ENCODE measurements at regions not wholly inside any gene's neighbourhood (a gene's known extent, or its start where the extent isn't known, plus 50 kb on each side); places are given as distances from the start of the nearest gene placed in this dataset.

DNA sequence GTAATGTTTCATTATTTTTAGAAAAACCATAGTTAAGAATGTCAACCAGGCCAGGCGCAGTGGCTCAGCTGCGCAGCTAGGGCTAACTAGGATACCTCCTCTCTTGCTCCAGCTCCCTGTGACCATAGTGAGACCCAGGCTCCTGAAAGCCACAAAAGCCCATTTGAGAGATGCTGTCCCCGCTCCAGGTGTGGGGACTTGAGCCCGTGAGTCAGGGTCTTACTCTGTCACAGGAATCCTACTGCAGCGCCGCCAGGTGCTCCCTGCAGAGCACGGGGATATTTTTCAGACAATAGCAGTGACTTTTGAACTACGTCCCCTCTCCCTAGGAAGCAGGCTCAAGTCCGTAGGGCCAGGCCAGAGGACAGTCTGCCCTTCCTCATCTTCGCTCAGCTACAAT is 75.6 kb upstream of the NRBF2 start:
- Histone ChIP-seq H3K9me1 (ENCODE audit: control insufficient read depth, extremely low read depth, insufficient read depth, low read length) (no peaks in the 10 kb centered on the region), H3K27me3 (ENCODE audit: control insufficient read depth, extremely low read depth, insufficient read depth, low read length) (no peaks in the 10 kb centered on the region), H3K9ac (ENCODE audit: control insufficient read depth, extremely low read depth, insufficient read depth, low read length) (no peak overlapping the region), H3K79me2 (ENCODE audit: control insufficient read depth, insufficient read depth, low read length) (no peaks in the 10 kb centered on the region), H3K4me2 (ENCODE audit: control insufficient read depth, extremely low read depth, insufficient read depth, low read depth, low read length) (no peak overlapping the region), H4K20me1 (ENCODE audit: control insufficient read depth, extremely low read depth, insufficient read depth, low read length) (no peaks in the 10 kb centered on the region), H3K4me1 (ENCODE audit: control insufficient read depth, extremely low read depth, insufficient read depth, low read length) (no peaks in the 10 kb centered on the region), H3K4me3 (ENCODE audit: control insufficient read depth in 2 of 3, extremely low read depth in 1 of 3, insufficient read depth in 2 of 3, low read depth in 1 of 3, low read length in 3 of 3) (no peak overlapping the region), H3K9me3 (ENCODE audit: control insufficient read depth, low read depth, low read length) (no peaks in the 10 kb centered on the region), H3K36me3 (ENCODE audit: control insufficient read depth in 2 of 2, extremely low read depth in 1 of 2, insufficient read depth in 2 of 2, low read length in 2 of 2) (no peaks in the 10 kb centered on the region), H3K27ac (ENCODE audit: control insufficient read depth, insufficient read depth, low read length) (no peak overlapping the region), H2AFZ (ENCODE audit: control insufficient read depth, low read length) (no peak overlapping the region)
- dilution Hi-C loops (cut with MboI; ENCODE audit: extremely low pct_ligation_motif_present, low sequenced_read_pairs) = no loop called here
- DNase-seq (ENCODE audit: low read depth, low spot score) (no peak), FAIRE-seq (no peak)
- no peak for TF ChIP-seq EZH2 (IDR thresholded peaks at IDR 0.05; ENCODE audit: low read length)
- TF ChIP-seq, protein P1, sequence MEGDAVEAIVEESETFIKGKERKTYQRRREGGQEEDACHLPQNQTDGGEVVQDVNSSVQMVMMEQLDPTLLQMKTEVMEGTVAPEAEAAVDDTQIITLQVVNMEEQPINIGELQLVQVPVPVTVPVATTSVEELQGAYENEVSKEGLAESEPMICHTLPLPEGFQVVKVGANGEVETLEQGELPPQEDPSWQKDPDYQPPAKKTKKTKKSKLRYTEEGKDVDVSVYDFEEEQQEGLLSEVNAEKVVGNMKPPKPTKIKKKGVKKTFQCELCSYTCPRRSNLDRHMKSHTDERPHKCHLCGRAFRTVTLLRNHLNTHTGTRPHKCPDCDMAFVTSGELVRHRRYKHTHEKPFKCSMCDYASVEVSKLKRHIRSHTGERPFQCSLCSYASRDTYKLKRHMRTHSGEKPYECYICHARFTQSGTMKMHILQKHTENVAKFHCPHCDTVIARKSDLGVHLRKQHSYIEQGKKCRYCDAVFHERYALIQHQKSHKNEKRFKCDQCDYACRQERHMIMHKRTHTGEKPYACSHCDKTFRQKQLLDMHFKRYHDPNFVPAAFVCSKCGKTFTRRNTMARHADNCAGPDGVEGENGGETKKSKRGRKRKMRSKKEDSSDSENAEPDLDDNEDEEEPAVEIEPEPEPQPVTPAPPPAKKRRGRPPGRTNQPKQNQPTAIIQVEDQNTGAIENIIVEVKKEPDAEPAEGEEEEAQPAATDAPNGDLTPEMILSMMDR (optimal IDR thresholded peaks at IDR 0.05 in 1 of 3, IDR thresholded peaks at IDR 0.05 in 1 of 3, conservative IDR thresholded peaks at IDR 0.05 in 1 of 3; ENCODE audit: extremely low read depth in 1 of 3, insufficient read depth in 2 of 3, low read length in 3 of 3) = no peak

GRCh38 chr10:63055705-63056104 is 77.4 kb upstream of the NRBF2 start:
- Histone ChIP-seq H3K4me3 (ENCODE audit: control insufficient read depth in 2 of 3, extremely low read depth in 1 of 3, insufficient read depth in 2 of 3, low read depth in 1 of 3, low read length in 3 of 3) (no peak overlapping the region), H3K79me2 (ENCODE audit: control insufficient read depth, insufficient read depth, low read length) (no peaks in the 10 kb centered on the region), H4K20me1 (ENCODE audit: control insufficient read depth, extremely low read depth, insufficient read depth, low read length) (no peaks in the 10 kb centered on the region), H3K4me1 (ENCODE audit: control insufficient read depth, extremely low read depth, insufficient read depth, low read length) (no peaks in the 10 kb centered on the region), H3K27me3 (ENCODE audit: control insufficient read depth, extremely low read depth, insufficient read depth, low read length) (no peaks in the 10 kb centered on the region), H3K9ac (ENCODE audit: control insufficient read depth, extremely low read depth, insufficient read depth, low read length) (no peak overlapping the region), H3K9me1 (ENCODE audit: control insufficient read depth, extremely low read depth, insufficient read depth, low read length) (no peaks in the 10 kb centered on the region), H3K4me2 (ENCODE audit: control insufficient read depth, extremely low read depth, insufficient read depth, low read depth, low read length) (no peak overlapping the region), H3K27ac (ENCODE audit: control insufficient read depth, insufficient read depth, low read length) (no peak overlapping the region), H3K36me3 (ENCODE audit: control insufficient read depth in 2 of 2, extremely low read depth in 1 of 2, insufficient read depth in 2 of 2, low read length in 2 of 2) (no peaks in the 10 kb centered on the region), H2AFZ (ENCODE audit: control insufficient read depth, low read length) (no peak overlapping the region), H3K9me3 (ENCODE audit: control insufficient read depth, low read depth, low read length) (no peaks in the 10 kb centered on the region)
- DNase-seq (ENCODE audit: low read depth, low spot score) (no peak), FAIRE-seq (peak; percentile 23)
- dilution Hi-C loops (cut with MboI; ENCODE audit: extremely low pct_ligation_motif_present, low sequenced_read_pairs) = no loop called here
- TF ChIP-seq, protein P1 (optimal IDR thresholded peaks at IDR 0.05 in 1 of 3, IDR thresholded peaks at IDR 0.05 in 1 of 3, conservative IDR thresholded peaks at IDR 0.05 in 1 of 3; ENCODE audit: extremely low read depth in 1 of 3, insufficient read depth in 2 of 3, low read length in 3 of 3) = no peak

Measured in keratinocyte (primary cell).